Stimulated activated CD8-positive, alpha-beta memory T cell treated with anti-CD3 and anti-CD28 coated beads, Interleukin-12 subunit alpha, Interleukin-12 subunit beta, amount 100 ng/mL, for 1 hour (primary cell): ENCODE measurements at regions not wholly inside any gene's neighbourhood (a gene's known extent, or its start where the extent isn't known, plus 50 kb on each side); places are given as distances from the start of the nearest gene placed in this dataset.

ENCODE experiments used
- DNase-seq: peaks from one replicate; pipeline ENCODE4 v3.0.0-alpha.2; 2020; ENCODE audit warnings: low read depth

- DNase-seq: no peak
Measured at GRCh38 chr2:64221935-64222334, 77.7 kb upstream of the PELI1 start.

DNA sequence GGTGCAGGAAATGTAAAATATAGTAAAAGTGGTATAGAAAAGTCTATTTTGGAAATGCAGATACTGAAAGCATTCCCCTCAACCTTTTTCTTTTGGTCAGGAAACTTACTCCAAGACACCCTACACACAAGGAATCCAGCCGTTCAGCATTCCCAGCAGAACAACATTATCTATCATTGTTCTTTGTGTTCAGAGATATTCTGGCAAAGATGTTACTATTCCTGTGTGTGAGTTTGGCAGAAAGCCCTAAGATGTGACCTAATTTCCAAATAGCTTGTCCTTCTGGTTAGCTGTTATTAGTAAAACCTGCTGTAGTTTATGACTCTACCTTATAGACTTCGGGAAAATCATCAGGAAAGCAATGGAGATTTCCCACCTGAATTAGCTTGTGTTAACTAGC lies 78.1 kb upstream of the PELI1 start:
- DNase-seq: no peak

GRCh38 chr2:64223055-64223454 lies 78.8 kb upstream of the PELI1 start:
- no peak for DNase-seq

GRCh38 chr2:64225491-64225890 lies 81.3 kb upstream of the PELI1 start:
- DNase-seq: no peak

GRCh38 chr2:64226611-64227010 lies 82.4 kb upstream of the PELI1 start:
- no peak for DNase-seq

DNA sequence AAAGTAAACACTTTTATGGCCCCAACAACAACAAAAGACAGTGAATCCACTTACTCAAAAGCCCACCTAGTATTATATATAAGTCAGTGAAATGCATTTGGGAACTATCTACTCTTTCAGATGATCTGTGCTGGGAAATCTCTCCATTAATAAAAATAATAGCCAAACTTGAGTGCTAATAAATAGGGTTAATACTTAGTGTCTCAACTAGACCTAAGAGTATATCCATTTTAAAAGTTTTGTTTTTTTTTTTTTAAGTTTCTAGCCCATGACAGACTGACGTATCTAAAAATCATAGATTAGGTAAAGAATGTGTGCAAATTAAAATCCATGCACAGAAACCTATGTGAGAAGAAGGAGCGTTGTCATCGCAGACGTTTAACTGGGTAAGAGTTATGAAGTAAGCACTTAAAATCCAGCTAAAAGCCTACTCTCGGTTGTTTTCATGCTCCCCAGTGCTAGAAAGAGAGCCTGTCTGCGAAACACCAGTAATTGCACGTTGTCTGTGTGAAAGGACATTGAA lies 83.4 kb upstream of the PELI1 start:
- DNase-seq: no peak

- no peak for DNase-seq
Measured at GRCh38 chr2:64228126-64228678, 84.0 kb upstream of the PELI1 start.

- DNase-seq: no peak
Measured at GRCh38 chr2:64228918-64229317, 84.7 kb upstream of the PELI1 start.

- no peak for DNase-seq
Measured at GRCh38 chr2:64230540-64230939, 86.3 kb upstream of the PELI1 start.

DNA sequence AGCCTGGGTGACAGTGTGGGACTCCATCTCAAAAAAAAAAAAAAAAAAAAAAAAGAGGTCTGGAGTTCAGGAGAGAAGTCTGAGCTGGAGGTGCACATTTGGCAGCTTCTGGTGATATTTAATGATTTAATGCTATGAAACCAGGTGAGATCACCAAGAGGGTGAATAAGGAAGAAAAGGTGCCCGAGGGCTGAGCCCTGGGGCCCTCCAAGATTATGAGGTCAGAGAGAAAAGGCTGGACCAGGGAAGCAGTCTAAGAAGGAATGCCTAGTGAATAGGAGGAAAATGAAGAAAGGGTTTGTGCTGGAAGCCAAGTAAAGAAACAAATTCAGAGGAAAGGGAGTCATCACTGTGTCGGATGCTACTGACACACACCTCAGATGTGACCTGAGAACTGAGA lies 88.0 kb upstream of the PELI1 start:
- no peak for DNase-seq

DNA sequence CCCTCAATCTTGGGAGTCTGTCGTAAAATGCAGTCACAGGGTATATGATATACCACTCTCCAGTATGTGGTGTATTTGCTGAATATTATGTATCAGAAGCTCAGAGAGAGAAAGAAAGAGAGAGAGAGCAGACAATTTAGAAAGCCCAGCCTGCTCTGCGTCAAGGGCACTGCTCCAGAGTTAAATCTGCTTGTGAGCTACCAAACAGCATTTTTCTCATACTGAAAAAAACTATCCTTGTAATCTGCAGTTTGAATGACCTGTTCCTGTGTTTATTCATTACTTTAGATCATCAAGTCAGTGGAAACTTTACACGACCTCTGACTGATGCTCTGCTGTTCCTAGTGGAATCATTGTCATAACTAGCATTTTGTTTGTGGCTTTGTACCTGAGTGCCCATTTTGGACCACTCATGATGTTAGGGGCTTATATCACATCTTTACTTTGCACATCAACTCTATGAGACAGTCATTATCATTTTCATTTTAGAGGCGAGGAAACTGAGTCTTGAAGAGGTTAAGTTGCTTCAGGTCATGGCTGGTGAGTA lies 89.2 kb upstream of the PELI1 start:
- no peak for DNase-seq

DNA sequence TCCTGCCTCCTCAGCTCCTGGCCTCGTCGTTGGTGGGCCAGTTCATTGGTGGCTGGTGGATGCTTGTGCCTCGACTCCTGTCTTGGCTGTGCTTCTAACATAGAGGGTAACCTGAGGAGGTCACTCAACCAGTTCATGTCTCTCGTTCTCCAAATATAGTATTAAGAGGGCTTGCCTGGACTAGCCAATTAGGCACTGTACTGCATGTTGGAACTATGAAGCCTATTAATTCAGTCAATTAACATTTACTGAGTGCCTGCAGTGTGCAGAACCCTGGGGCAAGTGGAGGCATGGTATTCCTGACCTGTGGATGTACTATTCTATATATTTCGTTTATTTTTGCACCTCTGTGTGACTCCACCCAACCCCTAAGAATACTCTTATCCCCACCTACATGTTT lies 89.9 kb upstream of the PELI1 start:
- no peak for DNase-seq

DNA sequence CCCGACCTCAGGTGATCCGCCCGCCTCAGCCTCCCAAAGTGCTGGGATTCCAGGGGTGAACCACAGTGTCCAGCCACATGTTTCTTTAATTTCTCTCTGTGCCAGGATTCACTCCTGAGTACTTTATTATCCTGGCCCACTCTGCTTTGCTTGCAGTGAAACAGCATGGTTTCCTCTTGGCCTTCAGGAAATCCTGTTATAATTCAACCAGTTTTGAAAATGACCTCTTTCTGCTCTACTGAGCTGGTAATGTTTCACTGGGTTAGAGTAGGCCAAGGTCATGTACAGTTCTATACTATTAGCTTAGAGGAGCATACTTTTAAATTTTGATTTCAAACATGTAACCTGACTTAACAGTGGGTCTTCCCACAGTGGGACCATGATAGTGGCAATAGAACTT lies 90.6 kb upstream of the PELI1 start:
- no peak for DNase-seq

GRCh38 chr2:64237266-64237665 lies 93.0 kb upstream of the PELI1 start:
- DNase-seq: no peak

DNA sequence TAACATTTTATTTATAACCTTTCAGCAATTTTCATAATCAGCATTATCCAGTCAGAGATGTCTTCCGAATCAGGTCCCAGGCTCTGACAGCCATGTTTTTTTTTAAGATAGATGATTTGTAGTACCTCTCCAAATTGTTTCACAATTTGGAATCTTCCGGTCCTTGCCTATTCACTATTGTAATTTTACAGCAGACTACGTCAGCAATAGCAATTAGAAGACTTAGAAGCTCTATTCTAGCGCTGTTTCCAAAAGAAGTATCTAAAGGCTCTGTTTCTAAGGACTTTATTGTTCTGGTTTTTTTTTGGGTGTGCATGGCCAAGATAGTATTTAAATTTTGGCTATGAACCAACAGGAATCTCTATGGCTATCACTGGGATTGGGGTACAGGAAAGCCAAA lies 94.6 kb upstream of the PELI1 start:
- no peak for DNase-seq

DNA sequence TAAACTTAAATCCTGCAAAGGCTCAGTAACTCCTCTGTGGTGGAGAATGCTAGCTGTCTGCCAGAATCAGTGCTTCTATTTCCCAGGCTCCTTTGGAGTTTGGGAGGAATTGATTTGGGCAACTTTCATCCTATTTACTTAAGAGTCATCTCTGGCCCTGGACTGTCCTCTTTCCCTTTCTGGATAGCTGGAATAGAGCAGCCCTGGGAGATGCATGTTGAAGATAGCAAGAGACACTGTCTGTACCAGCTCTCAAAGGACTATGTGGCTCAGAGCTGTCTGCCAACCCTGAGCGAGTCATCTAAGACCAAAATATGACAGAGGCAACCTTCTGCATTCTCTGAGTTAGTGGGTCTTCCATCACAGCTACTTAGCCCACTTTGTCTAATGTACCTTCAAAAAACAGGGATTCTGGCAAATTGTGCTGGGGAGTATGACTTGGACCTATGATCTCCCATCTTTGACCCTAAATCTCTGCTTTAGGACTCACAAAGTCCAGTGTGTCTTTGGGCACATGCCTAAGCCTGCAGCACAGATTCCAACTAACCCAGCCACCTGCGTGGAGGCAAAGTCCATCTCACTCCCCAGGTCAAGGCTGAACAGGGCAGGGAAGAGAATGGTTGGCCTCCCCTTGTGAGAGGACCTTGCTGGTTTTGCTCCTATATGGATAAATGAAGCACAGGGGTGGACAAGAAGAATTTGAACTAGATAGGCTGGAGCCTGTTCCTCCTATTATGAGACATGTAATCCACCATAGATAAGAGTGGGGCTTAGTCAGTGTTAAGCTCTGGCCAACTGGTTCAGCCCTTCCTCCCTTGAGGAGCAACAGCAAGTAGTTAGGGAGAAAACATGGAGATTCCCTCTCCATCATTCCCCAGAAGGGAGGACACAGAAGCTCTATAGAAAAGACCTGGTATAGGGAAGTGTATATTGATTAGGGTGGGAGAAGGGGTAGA lies 99.1 kb upstream of the PELI1 start:
- no peak for DNase-seq

DNA sequence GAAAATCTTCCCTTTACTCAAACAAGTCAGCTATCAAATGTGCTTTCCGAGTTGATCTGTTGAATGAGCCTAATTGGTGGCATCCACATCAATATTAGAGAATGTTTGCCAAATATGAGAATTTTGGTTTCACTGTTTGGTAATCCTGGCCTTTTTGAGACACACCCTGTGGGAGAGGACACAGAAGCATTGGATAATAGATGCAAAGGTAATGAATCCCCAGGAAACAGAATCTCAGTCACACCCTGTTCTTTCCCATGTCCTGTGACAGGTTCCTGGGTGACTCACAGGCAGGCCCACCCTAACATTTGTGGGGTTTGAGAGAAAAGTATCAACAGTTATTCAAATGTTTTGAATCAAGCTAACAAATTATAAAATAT lies 99.8 kb upstream of the PELI1 start:
- DNase-seq: no peak

DNA sequence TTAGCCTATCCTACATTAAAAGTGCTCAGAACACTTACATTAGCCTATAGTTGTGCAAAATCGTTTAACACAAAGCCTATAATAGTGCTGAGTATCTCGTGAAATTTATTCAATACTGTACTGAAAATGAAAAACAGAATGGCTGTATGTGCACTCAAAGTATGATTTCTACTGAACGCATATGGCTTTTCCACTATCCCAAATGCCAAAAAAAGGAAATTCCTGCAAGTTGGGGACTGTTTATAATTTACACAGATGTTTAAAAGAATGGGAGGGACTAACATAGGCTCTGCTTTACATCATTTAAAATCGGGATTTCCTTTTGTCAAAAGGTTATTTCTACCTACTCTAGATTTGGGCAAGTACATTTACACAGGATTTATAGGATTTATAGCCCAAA lies 101.4 kb upstream of the PELI1 start:
- no peak for DNase-seq

DNA sequence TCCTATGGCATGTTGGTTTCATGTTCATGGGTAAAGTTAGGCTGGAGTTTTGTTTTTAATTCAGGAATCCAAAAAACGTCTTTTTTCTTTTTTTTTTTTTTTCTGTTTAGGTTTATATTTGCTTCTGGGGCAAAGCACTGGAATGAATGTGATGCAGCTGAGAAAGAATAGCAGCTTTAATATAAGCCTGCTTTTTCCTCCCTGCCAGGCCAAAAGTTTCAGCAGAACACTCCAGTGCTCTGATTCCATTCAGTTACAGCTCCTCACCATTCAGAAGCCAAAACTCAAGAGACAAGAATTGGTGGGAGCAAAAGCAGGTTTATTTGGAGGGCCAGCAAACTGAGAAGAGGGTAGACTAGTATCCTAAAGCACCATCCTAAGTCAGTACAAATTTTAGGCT lies 102.7 kb upstream of the PELI1 start:
- no peak for DNase-seq

- no peak for DNase-seq
Measured at GRCh38 chr2:64249426-64249825, 105.2 kb upstream of the PELI1 start.

DNA sequence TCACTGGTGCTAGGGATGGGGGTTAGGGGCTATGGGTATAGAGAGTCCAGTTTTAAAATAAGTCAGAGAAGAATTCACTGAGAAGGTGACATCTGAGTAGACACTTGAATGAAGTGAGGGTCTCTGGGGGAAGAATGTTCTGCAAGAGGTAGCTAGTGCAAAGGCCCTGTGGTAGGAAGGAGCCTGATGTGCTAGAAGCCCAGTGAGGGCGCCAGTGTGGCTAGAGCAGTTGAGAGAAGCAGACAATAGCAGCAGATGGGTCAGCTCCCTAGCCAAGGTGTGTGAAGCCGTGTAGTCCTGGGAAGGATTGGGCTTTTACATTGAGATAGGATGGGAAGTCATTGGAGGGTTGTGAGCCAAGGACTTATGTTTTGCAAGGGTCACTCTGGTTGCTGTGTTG lies 105.8 kb upstream of the PELI1 start:
- no peak for DNase-seq

DNA sequence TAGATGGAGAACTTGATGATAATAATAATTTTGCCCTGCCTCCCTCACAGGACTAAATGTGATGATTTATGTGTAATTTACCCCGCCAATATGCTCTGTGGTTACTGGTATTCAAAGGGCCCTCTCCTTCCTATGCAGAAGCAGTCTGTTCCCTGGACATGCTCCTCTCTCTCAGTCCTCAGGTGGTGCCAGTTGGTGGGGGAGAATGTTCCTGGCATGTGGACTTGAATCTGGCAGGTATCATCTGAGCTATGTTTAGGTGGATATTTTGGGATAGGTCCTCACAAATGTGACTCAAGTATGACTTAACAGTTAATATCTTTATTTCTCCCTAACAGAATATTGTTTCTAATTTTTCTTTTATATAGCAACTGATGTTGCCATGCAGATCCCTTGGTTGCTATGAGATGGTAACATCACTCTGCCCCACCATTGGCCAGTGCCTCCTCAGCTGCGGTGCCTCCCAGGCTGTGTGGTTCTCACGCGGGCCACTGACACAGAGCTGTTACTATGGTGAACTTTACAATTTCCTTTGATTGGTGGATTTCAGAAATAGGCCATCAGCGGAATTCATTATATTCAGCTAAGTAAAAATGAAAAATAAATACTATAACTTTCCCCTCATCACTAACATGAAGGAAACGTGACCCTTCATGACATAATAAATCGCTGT lies 106.7 kb upstream of the PELI1 start:
- no peak for DNase-seq
